ENCODE measurements at regions not wholly inside any gene's neighbourhood (a gene's known extent, or its start where the extent isn't known, plus 50 kb on each side); places are given as distances from the start of the nearest gene placed in this dataset.

- H3K36me3 Mint-ChIP-seq, result no peaks in the 10 kb centered on the region
These were observed 172.5 kb upstream of the LRIG1 start for GRCh38 chr3:66673293-66673692.

GRCh38 chr3:66675366-66675765, 174.5 kb upstream of the LRIG1 start:
- Mint-ChIP-seq H3K9me3 (peaks cover 2% of the 10 kb centered on the region), H3K4me3 (no peak overlapping the region), H3K4me1 (no peaks in the 10 kb centered on the region), H3K27ac (no peak overlapping the region), H3K36me3 (no peaks in the 10 kb centered on the region)
- no peak for DNase-seq (ENCODE audit: low spot score in 2 of 2)
- ATAC-seq, result no peak

More at GRCh38 chr3:66673293-66673692, 172.5 kb upstream of the LRIG1 start:
- no peaks in the 10 kb centered on the region for H3K9me3 Mint-ChIP-seq
- no peak overlapping the region for H3K27ac Mint-ChIP-seq
- H3K4me3 Mint-ChIP-seq, result no peak overlapping the region
- DNase-seq (ENCODE audit: low spot score in 2 of 2) (no peak), ATAC-seq (no peak)
- H3K4me1 Mint-ChIP-seq, result no peaks in the 10 kb centered on the region

- Mint-ChIP-seq H3K4me3 (no peak overlapping the region), H3K9me3 (no peaks in the 10 kb centered on the region), H3K27ac (no peak overlapping the region), H3K36me3 (no peaks in the 10 kb centered on the region), H3K4me1 (no peaks in the 10 kb centered on the region)
- DNase-seq (ENCODE audit: low spot score in 2 of 2), result no peak
- ATAC-seq, result no peak
These were observed 191.4 kb upstream of the LRIG1 start for GRCh38 chr3:66692042-66692765.

GRCh38 chr3:66692766-66693150, 191.9 kb upstream of the LRIG1 start:
- no peaks in the 10 kb centered on the region for H3K9me3 Mint-ChIP-seq
- ATAC-seq, result no peak
- H3K27ac Mint-ChIP-seq, result no peak overlapping the region
- no peaks in the 10 kb centered on the region for H3K4me1 Mint-ChIP-seq
- no peaks in the 10 kb centered on the region for H3K36me3 Mint-ChIP-seq
- no peak for DNase-seq (ENCODE audit: low spot score in 2 of 2)
- no peak overlapping the region for H3K4me3 Mint-ChIP-seq

- no peaks in the 10 kb centered on the region for H3K36me3 Mint-ChIP-seq
- H3K9me3 Mint-ChIP-seq, result no peaks in the 10 kb centered on the region
- no peak overlapping the region for H3K27ac Mint-ChIP-seq
- ATAC-seq (no peak), DNase-seq (ENCODE audit: low spot score in 2 of 2) (no peak)
- no peaks in the 10 kb centered on the region for H3K4me1 Mint-ChIP-seq
- no peak overlapping the region for H3K4me3 Mint-ChIP-seq
These were observed 192.7 kb upstream of the LRIG1 start for GRCh38 chr3:66693461-66694031.

GRCh38 chr3:66702126-66702525, 201.3 kb upstream of the LRIG1 start:
- no peaks in the 10 kb centered on the region for H3K9me3 Mint-ChIP-seq
- H3K27ac Mint-ChIP-seq, result no peak overlapping the region
- no peaks in the 10 kb centered on the region for H3K4me1 Mint-ChIP-seq
- no peaks in the 10 kb centered on the region for H3K36me3 Mint-ChIP-seq
- H3K4me3 Mint-ChIP-seq, result no peak overlapping the region
- no peak for DNase-seq (ENCODE audit: low spot score in 2 of 2)
- no peak for ATAC-seq

- Mint-ChIP-seq H3K4me1 (no peaks in the 10 kb centered on the region), H3K4me3 (no peak overlapping the region), H3K9me3 (no peaks in the 10 kb centered on the region), H3K27ac (no peak overlapping the region), H3K36me3 (no peaks in the 10 kb centered on the region)
- DNase-seq (ENCODE audit: low spot score in 2 of 2) (no peak), ATAC-seq (no peak)
These were observed 202.7 kb upstream of the LRIG1 start for GRCh38 chr3:66703501-66703900.

GRCh38 chr3:66705076-66705475, 204.3 kb upstream of the LRIG1 start:
- Mint-ChIP-seq H3K36me3 (no peaks in the 10 kb centered on the region), H3K9me3 (no peaks in the 10 kb centered on the region), H3K4me1 (no peaks in the 10 kb centered on the region), H3K4me3 (no peak overlapping the region), H3K27ac (no peak overlapping the region)
- no peak for ATAC-seq
- no peak for DNase-seq (ENCODE audit: low spot score in 2 of 2)

GRCh38 chr3:66706890-66707289, 206.1 kb upstream of the LRIG1 start:
- no peak for ATAC-seq
- Mint-ChIP-seq H3K27ac (no peak overlapping the region), H3K9me3 (no peaks in the 10 kb centered on the region), H3K4me3 (no peak overlapping the region), H3K4me1 (no peaks in the 10 kb centered on the region), H3K36me3 (no peaks in the 10 kb centered on the region)
- no peak for DNase-seq (ENCODE audit: low spot score in 2 of 2)

GRCh38 chr3:66709532-66709931, 208.7 kb upstream of the LRIG1 start:
- DNase-seq (ENCODE audit: low spot score in 2 of 2) (no peak), ATAC-seq (peak; percentile 21)
- Mint-ChIP-seq H3K9me3 (no peaks in the 10 kb centered on the region), H3K36me3 (no peaks in the 10 kb centered on the region), H3K4me1 (no peaks in the 10 kb centered on the region), H3K27ac (no peak overlapping the region), H3K4me3 (no peak overlapping the region)

GRCh38 chr3:66712210-66712609, 211.4 kb upstream of the LRIG1 start:
- Mint-ChIP-seq H3K4me3 (no peak overlapping the region), H3K27ac (no peak overlapping the region), H3K36me3 (no peaks in the 10 kb centered on the region), H3K9me3 (no peaks in the 10 kb centered on the region), H3K4me1 (no peaks in the 10 kb centered on the region)
- DNase-seq (ENCODE audit: low spot score in 2 of 2) (no peak), ATAC-seq (no peak)

GRCh38 chr3:66713921-66714320, 213.1 kb upstream of the LRIG1 start:
- H3K4me1 Mint-ChIP-seq, result no peaks in the 10 kb centered on the region
- ATAC-seq (no peak), DNase-seq (ENCODE audit: low spot score in 2 of 2) (no peak)
- H3K4me3 Mint-ChIP-seq, result no peak overlapping the region
- no peaks in the 10 kb centered on the region for H3K36me3 Mint-ChIP-seq
- no peak overlapping the region for H3K27ac Mint-ChIP-seq
- H3K9me3 Mint-ChIP-seq, result no peaks in the 10 kb centered on the region

- no peaks in the 10 kb centered on the region for H3K36me3 Mint-ChIP-seq
- DNase-seq (ENCODE audit: low spot score in 2 of 2) (no peak), ATAC-seq (no peak)
- no peaks in the 10 kb centered on the region for H3K4me1 Mint-ChIP-seq
- H3K4me3 Mint-ChIP-seq, result no peak overlapping the region
- H3K27ac Mint-ChIP-seq, result no peak overlapping the region
- H3K9me3 Mint-ChIP-seq, result no peaks in the 10 kb centered on the region
These were observed 215.0 kb upstream of the LRIG1 start for GRCh38 chr3:66715806-66716205.

- no peak overlapping the region for H3K4me3 Mint-ChIP-seq
- H3K4me1 Mint-ChIP-seq, result no peaks in the 10 kb centered on the region
- ATAC-seq (no peak), DNase-seq (ENCODE audit: low spot score in 2 of 2) (no peak)
- H3K9me3 Mint-ChIP-seq, result no peaks in the 10 kb centered on the region
- H3K36me3 Mint-ChIP-seq, result no peaks in the 10 kb centered on the region
- H3K27ac Mint-ChIP-seq, result no peak overlapping the region
These were observed 217.0 kb upstream of the LRIG1 start for GRCh38 chr3:66717806-66718205.

GRCh38 chr3:66719796-66720356, 219.1 kb upstream of the LRIG1 start:
- H3K4me3 Mint-ChIP-seq, result no peak overlapping the region
- H3K4me1 Mint-ChIP-seq, result no peaks in the 10 kb centered on the region
- no peaks in the 10 kb centered on the region for H3K36me3 Mint-ChIP-seq
- DNase-seq (ENCODE audit: low spot score in 2 of 2) (no peak), ATAC-seq (no peak)
- H3K9me3 Mint-ChIP-seq, result no peaks in the 10 kb centered on the region
- no peak overlapping the region for H3K27ac Mint-ChIP-seq

- no peaks in the 10 kb centered on the region for H3K36me3 Mint-ChIP-seq
- H3K4me3 Mint-ChIP-seq, result no peak overlapping the region
- H3K4me1 Mint-ChIP-seq, result no peaks in the 10 kb centered on the region
- DNase-seq (ENCODE audit: low spot score in 2 of 2), result no peak
- H3K9me3 Mint-ChIP-seq, result no peaks in the 10 kb centered on the region
- H3K27ac Mint-ChIP-seq, result no peak overlapping the region
- no peak for ATAC-seq
These were observed 219.7 kb upstream of the LRIG1 start for GRCh38 chr3:66720508-66720907.
